H1 (cell line): ENCODE measurements at regions not wholly inside any gene's neighbourhood (a gene's known extent, or its start where the extent isn't known, plus 50 kb on each side); places are given as distances from the start of the nearest gene placed in this dataset.

Experiments
- CTCF ChIA-PET: fragments of 300-600 bp; sonication (Branson Sonifier 250); formaldehyde crosslinking; loops from one replicate; lab custom pipeline; 2021; ENCODE audit not compliant: partially characterized antibody; lab: Charles Lee
- POLR2A ChIA-PET: fragments of 300-600 bp; sonication (Branson Sonifier 250); formaldehyde crosslinking; loops from one replicate; lab custom pipeline; 2021; ENCODE audit warnings: inconsistent platforms; ENCODE audit not compliant: partially characterized antibody; lab: Charles Lee
- DNase-seq, 2 experiments: peaks; one replicate each; pipeline versions ENCODE4 v3.0.0 to v3.0.0-alpha.2; 2010 to 2022; ENCODE audit warnings: low spot score in 2 of 2, low read depth in 1 of 2, mixed read lengths in 1 of 2
- FAIRE-seq: peaks from 2 replicates; lab custom pipeline; 2011; peaks lifted over from hg19 to GRCh38; lab: Jason Lieb, UNC
- H2AFZ ChIP-seq: 2 replicates; pipeline ENCODE4 v1.8.1; 2012; ENCODE audit warnings: low read length, inconsistent platforms
- H2AK5ac ChIP-seq: 2 replicates; pipeline ENCODE4 v1.6.1; 2013; ENCODE audit warnings: low read depth, low read length
- H2BK120ac ChIP-seq: replicated peaks from 2 replicates; pipeline ENCODE3; 2013; ENCODE audit warnings: low read depth, low read length, inconsistent platforms
- H2BK12ac ChIP-seq: 2 replicates; pipeline ENCODE4 v1.6.1; 2013; ENCODE audit warnings: low read depth, low read length
- H2BK15ac ChIP-seq: 2 replicates; pipeline ENCODE4 v1.6.1; 2013; ENCODE audit warnings: low read length
- H2BK20ac ChIP-seq: 2 replicates; pipeline ENCODE4 v1.6.1; 2013; ENCODE audit warnings: low read length
- H2BK5ac ChIP-seq: 2 replicates; pipeline ENCODE4 v1.6.1; 2013; ENCODE audit warnings: low read depth, low read length
- H3K14ac ChIP-seq: 2 replicates; pipeline ENCODE4 v1.6.1; 2013; ENCODE audit warnings: inconsistent platforms; ENCODE audit not compliant: insufficient read length
- H3K18ac ChIP-seq: 2 replicates; pipeline ENCODE4 v1.6.1; 2013; ENCODE audit warnings: low read length; ENCODE audit errors: extremely low read depth
- H3K23ac ChIP-seq: 2 replicates; pipeline ENCODE4 v1.6.1; 2013; ENCODE audit warnings: inconsistent platforms; ENCODE audit not compliant: insufficient read length
- H3K23me2 ChIP-seq: 2 replicates; pipeline ENCODE4 v1.6.1; 2013; ENCODE audit warnings: low read depth, low read length
- H3K27ac ChIP-seq: 2 replicates; pipeline ENCODE4 v1.6.1; 2011; ENCODE audit warnings: low read depth, low read length, inconsistent platforms
- H3K27me3 ChIP-seq, 4 experiments: replicated peaks in 1 of 4; 1 replicate in 1 of 4; 2 replicates in 3 of 4; pipeline versions ENCODE4 v1.6.1 to v1.8.1; 2011 to 2013; ENCODE audit warnings: low read length in 3 of 4, mild to moderate bottlenecking in 3 of 4, inconsistent platforms in 2 of 4, mixed read lengths in 2 of 4, moderate library complexity in 1 of 4; ENCODE audit not compliant: control insufficient read depth in 3 of 4, insufficient read depth in 3 of 4; ENCODE audit errors: extremely low read depth in 1 of 4
- H3K36me3 ChIP-seq, 4 experiments: 2 replicates each; pipeline versions ENCODE4 v1.6.1 to v1.8.1; 2011 to 2013; ENCODE audit warnings: mild to moderate bottlenecking in 4 of 4, low read length in 3 of 4, moderate library complexity in 2 of 4, control low read depth in 1 of 4, inconsistent platforms in 1 of 4; ENCODE audit not compliant: insufficient read depth in 4 of 4, control insufficient read depth in 2 of 4
- H3K4ac ChIP-seq: replicated peaks from 2 replicates; pipeline ENCODE3; 2013; ENCODE audit warnings: low read length, low read depth, mixed read lengths, inconsistent platforms; ENCODE audit not compliant: insufficient read length
- H3K4me1 ChIP-seq, 4 experiments: replicated peaks in 1 of 4; 1 replicate in 1 of 4; 2 replicates in 3 of 4; pipeline versions ENCODE4 v1.6.1 to v1.8.1; 2011 to 2013; ENCODE audit warnings: low read length in 3 of 4, inconsistent platforms in 2 of 4, mixed read lengths in 1 of 4; ENCODE audit not compliant: insufficient read depth in 4 of 4, control insufficient read depth in 3 of 4
- H3K4me2 ChIP-seq, 2 experiments: 2 replicates each; pipeline versions ENCODE4 v1.6.1 to v1.8.1; 2011 to 2013; ENCODE audit warnings: low read depth in 2 of 2, low read length in 2 of 2, control low read depth in 1 of 2, inconsistent platforms in 1 of 2, mild to moderate bottlenecking in 1 of 2; ENCODE audit not compliant: insufficient read depth in 1 of 2
- H3K4me3 ChIP-seq, 4 experiments: fragments of 200-600, 300-600 bp in 1 of 4; sonication (generic), shearing (Covaris generic), sonication (Bioruptor Twin) in 1 of 4; 2 replicates each; pipeline versions ENCODE4 v1.5.1 to v1.8.1; 2011 to 2016; ENCODE audit warnings: low read length in 4 of 4, low read depth in 3 of 4, control low read depth in 2 of 4, inconsistent platforms in 2 of 4, mild to moderate bottlenecking in 2 of 4, mixed read lengths in 1 of 4, moderate library complexity in 1 of 4; ENCODE audit not compliant: insufficient read depth in 2 of 4; ENCODE audit errors: extremely low read depth in 1 of 4
- H3K56ac ChIP-seq: replicated peaks from 2 replicates; pipeline ENCODE3; 2013; ENCODE audit warnings: low read depth, mild to moderate bottlenecking, mixed read lengths, low read length, inconsistent platforms; ENCODE audit not compliant: insufficient read length
- H3K79me1 ChIP-seq: 2 replicates; pipeline ENCODE4 v1.6.1; 2013; ENCODE audit warnings: low read depth, low read length, control low read depth
- H3K79me2 ChIP-seq, 2 experiments: 2 replicates each; pipeline versions ENCODE4 v1.6.1 to v1.8.1; 2012 to 2013; ENCODE audit warnings: low read length in 2 of 2, mild to moderate bottlenecking in 2 of 2, inconsistent platforms in 1 of 2; ENCODE audit not compliant: insufficient read depth in 2 of 2, control insufficient read depth in 1 of 2
- H3K9ac ChIP-seq, 4 experiments: replicated peaks in 1 of 4; 1 replicate in 1 of 4; 2 replicates in 3 of 4; pipeline versions ENCODE4 v1.6.1 to v1.8.1; 2011 to 2013; ENCODE audit warnings: low read depth in 3 of 4, low read length in 3 of 4, control low read depth in 2 of 4, mild to moderate bottlenecking in 2 of 4, moderate library complexity in 2 of 4, inconsistent platforms in 1 of 4; ENCODE audit errors: extremely low read depth in 1 of 4
- H3K9me3 ChIP-seq, 2 experiments: 2 replicates each; pipeline versions ENCODE4 v1.6.1 to v1.8.1; 2012 to 2013; ENCODE audit warnings: mild to moderate bottlenecking in 2 of 2, moderate library complexity in 2 of 2, control low read depth in 1 of 2, inconsistent platforms in 1 of 2, low read depth in 1 of 2, low read length in 1 of 2, mixed read lengths in 1 of 2; ENCODE audit not compliant: insufficient read depth in 2 of 2
- H4K20me1 ChIP-seq, 2 experiments: replicated peaks in 1 of 2; 2 replicates each; pipeline versions ENCODE3 to v1.8.1; 2011 to 2013; ENCODE audit warnings: inconsistent platforms in 2 of 2, low read length in 2 of 2, mild to moderate bottlenecking in 1 of 2; ENCODE audit not compliant: insufficient read depth in 2 of 2, control insufficient read depth in 1 of 2
- H4K5ac ChIP-seq: 2 replicates; pipeline ENCODE4 v1.6.1; 2013; ENCODE audit warnings: low read length, low read depth, mixed read lengths, inconsistent platforms; ENCODE audit not compliant: insufficient read length
- H4K8ac ChIP-seq: 2 replicates; pipeline ENCODE4 v1.8.0; 2013; ENCODE audit warnings: mild to moderate bottlenecking, moderate library complexity, low read length, inconsistent platforms; ENCODE audit not compliant: insufficient read depth; ENCODE audit errors: extremely low read depth
- H4K91ac ChIP-seq: replicated peaks from 2 replicates; pipeline ENCODE3; 2013; ENCODE audit warnings: low read length, mixed read lengths, inconsistent platforms; ENCODE audit not compliant: insufficient read length
- ASH2L ChIP-seq: fragments of 200-600, 300-600 bp; sonication (generic); IDR thresholded peaks from one replicate; pipeline ENCODE4 v1.7.1; 2017; ENCODE audit warnings: low read length
- CHD1 ChIP-seq: IDR thresholded peaks from 2 replicates; pipeline ENCODE4 v1.6.1; 2012; ENCODE audit warnings: low read depth, low read length, improper control_type of control experiment
- CHD2 ChIP-seq: IDR thresholded peaks from 2 replicates; pipeline ENCODE4 v1.6.1; 2012; ENCODE audit warnings: low read length, improper control_type of control experiment
- CREB1 ChIP-seq: IDR thresholded peaks from 2 replicates; pipeline ENCODE4 v1.6.1; 2012; ENCODE audit warnings: inconsistent platforms
- E2F6 ChIP-seq: IDR thresholded peaks from 2 replicates; pipeline ENCODE4 v1.6.1; 2012; ENCODE audit warnings: inconsistent platforms
- EZH2 ChIP-seq: fragments of 200-600 bp; sonication (generic); IDR thresholded peaks from 2 replicates; pipeline ENCODE4 v1.7.1; 2012; ENCODE audit warnings: low read depth, mild to moderate bottlenecking, moderate library complexity, low read length, inconsistent platforms; ENCODE audit not compliant: severe bottlenecking
- KDM4A ChIP-seq: IDR thresholded peaks from one replicate; pipeline ENCODE4 v1.7.1; 2012; ENCODE audit warnings: low read depth, mild to moderate bottlenecking, moderate library complexity, low read length, inconsistent platforms; ENCODE audit not compliant: severe bottlenecking
- PHF8 ChIP-seq: fragments of 200-600 bp; sonication (generic); conservative IDR thresholded peaks from 2 replicates; pipeline ENCODE4 v1.7.1; 2012; ENCODE audit warnings: low read depth, mild to moderate bottlenecking, inconsistent platforms, low read length, moderate library complexity
- POU5F1 ChIP-seq: IDR thresholded peaks from 2 replicates; pipeline ENCODE4 v1.6.1; 2011; ENCODE audit warnings: low read depth, mild to moderate bottlenecking, low read length, moderate library complexity
- RBBP5 ChIP-seq: IDR thresholded peaks from 2 replicates; pipeline ENCODE4 v1.7.1; 2012; ENCODE audit warnings: low read depth, mild to moderate bottlenecking, inconsistent platforms, low read length, moderate library complexity, borderline replicate concordance
- SP1 ChIP-seq: IDR thresholded peaks from 2 replicates; pipeline ENCODE4 v1.6.1; 2011; ENCODE audit warnings: low read depth, low read length
- WGBS, 2 experiments: shearing (Covaris generic) in 1 of 2; methylation state at CpG; one replicate each; pipeline versions ENCODE4 v1.1.6 to v1.1.7; 2013 to 2015; ENCODE audit warnings: low lambda C conversion rate in 2 of 2, mixed read lengths in 2 of 2, inconsistent platforms in 1 of 2, low coverage in 1 of 2, missing lambda C conversion rate in 1 of 2; ENCODE audit not compliant: insufficient replicate concordance in 2 of 2, insufficient coverage in 1 of 2, insufficient read length in 1 of 2; ENCODE audit errors: extremely low coverage in 1 of 2, missing lambda C conversion rate in 1 of 2; 5-methylcytosine and 5-hydroxymethylcytosine counted together

- H3K18ac ChIP-seq = no peak overlapping the region
- POLR2A ChIA-PET = no interaction called here
Measured at GRCh38 chr1:185409763-185410528, 92.9 kb upstream of the IVNS1ABP start.

More at GRCh38 chr1:185409763-185410528, 92.9 kb upstream of the IVNS1ABP start:
- TF ChIP-seq KDM4A = no peak
- no peak for TF ChIP-seq CHD2
- no peak for TF ChIP-seq ASH2L
- no peak for TF ChIP-seq PHF8
- TF ChIP-seq E2F6 = no peak
- no peak for TF ChIP-seq POU5F1
- no peak for TF ChIP-seq CHD1
- no peak for TF ChIP-seq SP1
- no peak for TF ChIP-seq CREB1
- TF ChIP-seq RBBP5 = no peak
- no peak for TF ChIP-seq EZH2
- peaks cover 0 to 3% (median 0%) of the 10 kb centered on the region in 4 experiments; a peak in 1 of 7 replicates for H3K4me1 ChIP-seq
- H3K79me1 ChIP-seq = no peaks in the 10 kb centered on the region
- H2BK20ac ChIP-seq = no peak overlapping the region
- H4K91ac ChIP-seq = no peak overlapping the region
- no peak overlapping the region for H4K5ac ChIP-seq
- H2AFZ ChIP-seq = no peak overlapping the region; the same call in 1 of the 2 replicates
- no peak overlapping the region for H2BK5ac ChIP-seq
- H3K4ac ChIP-seq = no peak overlapping the region
- no peak overlapping the region for H3K23ac ChIP-seq
- H2BK120ac ChIP-seq = no peak overlapping the region
- no peak overlapping the region for H2BK15ac ChIP-seq
- FAIRE-seq (no peak), DNase-seq (no peak)
- peaks cover 0 to 3% of the 10 kb centered on the region in 2 experiments; a peak in 1 of 4 replicates for H3K9me3 ChIP-seq
- no peaks in the 10 kb centered on the region for H3K79me2 ChIP-seq
- H3K9ac ChIP-seq = no peak overlapping the region
- no peaks in the 10 kb centered on the region for H3K27me3 ChIP-seq
- H3K36me3 ChIP-seq = no peaks in the 10 kb centered on the region
- no peak overlapping the region for H3K56ac ChIP-seq
- H3K4me2 ChIP-seq = no peak overlapping the region
- H4K20me1 ChIP-seq = no peaks in the 10 kb centered on the region
- CTCF ChIA-PET = interaction anchor here (1.1 kb wide), 1 partner anchor 9 kb away, joined by 4 read pairs; no protein-coding TSS in a partner anchor
- WGBS, 2 experiments = 100% methylated on average over 1 of the region's 1 CpG; no CpG with 5 or more reads in 1 of the 2 experiments
- H3K14ac ChIP-seq = no peak overlapping the region
- no peak overlapping the region for H2BK12ac ChIP-seq
- H3K23me2 ChIP-seq = no peaks in the 10 kb centered on the region
- no peak overlapping the region for H3K27ac ChIP-seq
- H4K8ac ChIP-seq = no peak overlapping the region
- H3K4me3 ChIP-seq = no peak overlapping the region
- no peak overlapping the region for H2AK5ac ChIP-seq
